Retinal pigment epithelial cell (primary cell): ENCODE measurements at regions not wholly inside any gene's neighbourhood (a gene's known extent, or its start where the extent isn't known, plus 50 kb on each side); places are given as distances from the start of the nearest gene placed in this dataset.

ENCODE experiments used
- DNase-seq: peaks from one replicate; pipeline ENCODE4 v3.0.0-alpha.2; 2010; ENCODE audit warnings: low read depth
- H3K4me3 ChIP-seq: 2 replicates; pipeline ENCODE4 v1.5.1; 2011; ENCODE audit warnings: mild to moderate bottlenecking, low read length, control low read depth, moderate library complexity
- CTCF ChIP-seq: conservative IDR thresholded peaks from 2 replicates; pipeline ENCODE4 v1.5.1; 2011; ENCODE audit warnings: low read depth, low read length, control low read depth, inconsistent platforms

GRCh38 chr6:1188199-1188598 is 123.7 kb upstream of the FOXQ1 start:
- TF ChIP-seq CTCF: no peak

DNA sequence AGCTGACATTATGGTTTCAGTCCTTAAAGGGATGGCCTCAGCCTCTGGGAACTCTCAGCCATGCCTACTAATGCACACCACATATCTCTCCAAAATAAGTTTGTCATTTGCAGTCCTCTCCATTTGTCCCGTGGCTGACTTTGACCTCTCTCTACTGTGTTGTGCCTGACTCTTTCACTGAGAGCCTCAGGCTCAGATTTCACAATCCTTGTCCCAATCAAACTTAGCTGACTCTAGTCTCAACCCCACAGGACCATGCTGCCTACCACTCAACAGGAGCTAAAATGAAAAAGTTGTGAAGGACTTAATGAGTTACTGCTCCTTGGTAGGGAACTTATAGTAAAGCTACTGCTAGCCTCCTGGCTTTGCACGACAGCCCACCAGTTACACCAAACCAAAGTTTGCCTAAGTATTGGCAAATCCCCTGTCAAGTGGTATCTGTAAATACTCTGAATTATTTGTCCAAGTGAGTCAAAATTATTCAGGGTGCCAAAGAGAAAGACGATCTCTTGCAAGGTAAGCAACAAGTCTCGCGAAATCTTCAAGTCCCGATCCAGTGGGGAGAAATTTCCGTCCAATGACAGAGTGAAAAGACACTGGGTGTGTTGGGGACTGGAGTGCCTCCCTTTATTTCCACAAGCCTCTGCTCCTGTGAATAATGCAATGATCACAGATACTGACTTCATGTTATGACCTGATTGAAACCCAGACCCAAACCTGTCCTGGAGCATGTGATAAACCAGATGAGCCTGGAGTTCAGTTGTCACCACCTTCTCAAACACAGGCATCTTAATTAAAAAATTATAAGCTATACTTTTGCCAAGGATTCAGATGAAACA is 124.4 kb upstream of the FOXQ1 start:
- no peak for TF ChIP-seq CTCF
- H3K4me3 ChIP-seq: no peak overlapping the region
- no peak for DNase-seq

More at GRCh38 chr6:1188199-1188598, 123.7 kb upstream of the FOXQ1 start:
- no peak for DNase-seq
- no peak overlapping the region for H3K4me3 ChIP-seq

- no peak for DNase-seq
- no peak for TF ChIP-seq CTCF
Measured at GRCh38 chr6:1184318-1184717, 127.6 kb upstream of the FOXQ1 start.

GRCh38 chr6:1182722-1183521 is 129.0 kb upstream of the FOXQ1 start:
- no peak overlapping the region for H3K4me3 ChIP-seq
- DNase-seq: no peak
- no peak for TF ChIP-seq CTCF

More at GRCh38 chr6:1184318-1184717, 127.6 kb upstream of the FOXQ1 start:
- no peak overlapping the region for H3K4me3 ChIP-seq

GRCh38 chr6:1181939-1182605 is 129.8 kb upstream of the FOXQ1 start:
- no peak overlapping the region for H3K4me3 ChIP-seq
- DNase-seq: no peak

More at GRCh38 chr6:1181939-1182605, 129.8 kb upstream of the FOXQ1 start:
- TF ChIP-seq CTCF: no peak
